ENCODE measurements at regions not wholly inside any gene's neighbourhood (a gene's known extent, or its start where the extent isn't known, plus 50 kb on each side); places are given as distances from the start of the nearest gene placed in this dataset.

GRCh38 chr18:11411048-11411447, 198.3 kb upstream of the SLC35G4 start:
- H3K9ac ChIP-seq: no peak overlapping the region
- ChIA-PET POLR2A (no interaction called here), CTCF (no interaction called here)
- H2AFZ ChIP-seq (ENCODE audit: low read depth): no peak overlapping the region
- H3K9me2 ChIP-seq: no peaks in the 10 kb centered on the region
- no peak overlapping the region; a peak in 1 of 4 replicates for H3K27ac ChIP-seq (ENCODE audit: low read depth in 2 of 2, low read length in 1 of 2)
- H3K36me3 ChIP-seq (replicated peaks in 1 of 2; ENCODE audit: control insufficient read depth in 1 of 2, insufficient read depth in 2 of 2, low read length in 1 of 2): no peaks in the 10 kb centered on the region
- H3K27me3 ChIP-seq (ENCODE audit: insufficient read depth): peaks cover 6% of the 10 kb centered on the region; the same call in 1 of the 2 replicates
- no peak overlapping the region for H3K4me2 ChIP-seq
- no peak overlapping the region for H3K4me3 ChIP-seq (ENCODE audit: low read depth in 2 of 2, low read length in 1 of 2)
- no peaks in the 10 kb centered on the region for H3K79me2 ChIP-seq (ENCODE audit: insufficient read depth)
- no peak for DNase-seq
- no peaks in the 10 kb centered on the region; a peak in 1 of 4 replicates for H3K4me1 ChIP-seq (ENCODE audit: control insufficient read depth in 1 of 2, insufficient read depth in 2 of 2, low read depth in 1 of 2, low read length in 1 of 2)
- TF ChIP-seq EP300 (IDR thresholded peaks at IDR 0.05; ENCODE audit: borderline replicate concordance in 1 of 2, low read depth in 1 of 2, low read length in 1 of 2) (0 out of 4 replicates have a peak, but pooled peaks of 1 of the 2 experiments have one; percentile 13), NFIC (IDR thresholded peaks at IDR 0.05; ENCODE audit: borderline replicate concordance) (no peak), FOSL2 (IDR thresholded peaks at IDR 0.05; ENCODE audit: borderline replicate concordance, low read depth) (no peak)
- peaks cover 3% of the 10 kb centered on the region for H3F3A ChIP-seq (replicated peaks; ENCODE audit: insufficient read depth)
- H3K9me3 ChIP-seq: no peaks in the 10 kb centered on the region
- H4K20me1 ChIP-seq (ENCODE audit: insufficient read depth): no peaks in the 10 kb centered on the region

DNA sequence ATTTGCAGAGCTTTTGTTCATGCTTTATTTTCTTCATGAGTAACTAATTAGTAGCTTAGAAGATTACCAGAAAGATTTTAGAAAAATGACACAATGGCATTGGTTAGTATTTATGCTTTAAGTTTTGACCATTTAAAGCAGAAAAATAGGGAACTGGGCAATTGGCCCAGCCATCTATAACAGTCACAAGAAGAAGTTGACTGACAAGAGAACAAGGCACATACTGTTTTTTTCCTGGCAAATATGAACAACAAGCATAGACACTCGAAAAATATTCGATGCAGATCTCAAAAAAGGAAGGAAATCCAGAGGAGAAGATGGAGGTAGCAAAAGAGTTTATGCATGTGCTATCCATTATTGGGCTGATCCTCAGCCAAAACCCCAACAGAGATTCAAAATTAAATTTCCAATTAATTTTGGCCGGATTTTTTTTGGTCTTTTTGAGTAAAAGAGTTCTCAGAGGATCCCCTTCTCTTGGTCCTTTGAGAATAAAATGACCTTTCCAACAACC, 200.8 kb upstream of the SLC35G4 start:
- Histone ChIP-seq H3K4me2 (no peak overlapping the region), H3F3A (replicated peaks; ENCODE audit: insufficient read depth) (peaks cover 3% of the 10 kb centered on the region), H3K27ac (ENCODE audit: low read depth in 2 of 2, low read length in 1 of 2) (no peak overlapping the region; a peak in 1 of 4 replicates), H3K27me3 (ENCODE audit: insufficient read depth) (peaks cover 6% of the 10 kb centered on the region; the same call in 1 of the 2 replicates), H2AFZ (ENCODE audit: low read depth) (no peak overlapping the region), H3K79me2 (ENCODE audit: insufficient read depth) (no peaks in the 10 kb centered on the region), H3K9me3 (no peaks in the 10 kb centered on the region), H3K9ac (no peak overlapping the region), H3K4me1 (ENCODE audit: control insufficient read depth in 1 of 2, insufficient read depth in 2 of 2, low read depth in 1 of 2, low read length in 1 of 2) (no peaks in the 10 kb centered on the region; a peak in 1 of 4 replicates), H3K36me3 (replicated peaks in 1 of 2; ENCODE audit: control insufficient read depth in 1 of 2, insufficient read depth in 2 of 2, low read length in 1 of 2) (no peaks in the 10 kb centered on the region), H4K20me1 (ENCODE audit: insufficient read depth) (no peaks in the 10 kb centered on the region), H3K4me3 (ENCODE audit: low read depth in 2 of 2, low read length in 1 of 2) (no peak overlapping the region), H3K9me2 (no peaks in the 10 kb centered on the region)
- no peak for TF ChIP-seq MEF2A (IDR thresholded peaks at IDR 0.05; ENCODE audit: borderline replicate concordance, low read depth)
- no peak for TF ChIP-seq YY1 (IDR thresholded peaks at IDR 0.05; ENCODE audit: low read depth)
- no peak for TF ChIP-seq SIN3A (IDR thresholded peaks at IDR 0.05; ENCODE audit: borderline replicate concordance, low read depth, low read length)
- TF ChIP-seq, protein P1, sequence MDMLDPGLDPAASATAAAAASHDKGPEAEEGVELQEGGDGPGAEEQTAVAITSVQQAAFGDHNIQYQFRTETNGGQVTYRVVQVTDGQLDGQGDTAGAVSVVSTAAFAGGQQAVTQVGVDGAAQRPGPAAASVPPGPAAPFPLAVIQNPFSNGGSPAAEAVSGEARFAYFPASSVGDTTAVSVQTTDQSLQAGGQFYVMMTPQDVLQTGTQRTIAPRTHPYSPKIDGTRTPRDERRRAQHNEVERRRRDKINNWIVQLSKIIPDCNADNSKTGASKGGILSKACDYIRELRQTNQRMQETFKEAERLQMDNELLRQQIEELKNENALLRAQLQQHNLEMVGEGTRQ (IDR thresholded peaks at IDR 0.05; ENCODE audit: borderline replicate concordance, low read depth, low read length): no peak
- TF ChIP-seq MAX (IDR thresholded peaks at IDR 0.05; ENCODE audit: low read depth): no peak
- TF ChIP-seq GATA2 (CRISPR knock-in tag; IDR thresholded peaks at IDR 0.05): no peak
- TF ChIP-seq, protein P2, sequence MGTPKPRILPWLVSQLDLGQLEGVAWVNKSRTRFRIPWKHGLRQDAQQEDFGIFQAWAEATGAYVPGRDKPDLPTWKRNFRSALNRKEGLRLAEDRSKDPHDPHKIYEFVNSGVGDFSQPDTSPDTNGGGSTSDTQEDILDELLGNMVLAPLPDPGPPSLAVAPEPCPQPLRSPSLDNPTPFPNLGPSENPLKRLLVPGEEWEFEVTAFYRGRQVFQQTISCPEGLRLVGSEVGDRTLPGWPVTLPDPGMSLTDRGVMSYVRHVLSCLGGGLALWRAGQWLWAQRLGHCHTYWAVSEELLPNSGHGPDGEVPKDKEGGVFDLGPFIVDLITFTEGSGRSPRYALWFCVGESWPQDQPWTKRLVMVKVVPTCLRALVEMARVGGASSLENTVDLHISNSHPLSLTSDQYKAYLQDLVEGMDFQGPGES (IDR thresholded peaks at IDR 0.05; ENCODE audit: low read depth, low read length): no peak
- no peak for TF ChIP-seq FOXM1 (IDR thresholded peaks at IDR 0.05; ENCODE audit: low read depth)
- no peak for TF ChIP-seq RXRA (IDR thresholded peaks at IDR 0.05; ENCODE audit: borderline replicate concordance, low read depth)
- TF ChIP-seq RFX5 (IDR thresholded peaks at IDR 0.05; ENCODE audit: low read length): no peak
- TF ChIP-seq RCOR1 (IDR thresholded peaks at IDR 0.05; ENCODE audit: low read length): no peak
- TF ChIP-seq NFIC (IDR thresholded peaks at IDR 0.05; ENCODE audit: borderline replicate concordance): no peak
- TF ChIP-seq NRF1 (IDR thresholded peaks at IDR 0.05; ENCODE audit: low read depth, low read length): no peak
- TF ChIP-seq EZH2phosphoT487 (IDR thresholded peaks at IDR 0.05; ENCODE audit: borderline replicate concordance, low read depth): no peak
- no peak for TF ChIP-seq TCF12 (IDR thresholded peaks at IDR 0.05)
- no peak for DNase-seq
- WGBS (ENCODE audit: low lambda C conversion rate): 2% methylated on average over 3 of the region's 3 CpGs
- POLR2A ChIA-PET: no interaction called here
- CTCF ChIA-PET: no interaction called here
